ENCODE measurements at regions not wholly inside any gene's neighbourhood (a gene's known extent, or its start where the extent isn't known, plus 50 kb on each side); places are given as distances from the start of the nearest gene placed in this dataset.

DNA sequence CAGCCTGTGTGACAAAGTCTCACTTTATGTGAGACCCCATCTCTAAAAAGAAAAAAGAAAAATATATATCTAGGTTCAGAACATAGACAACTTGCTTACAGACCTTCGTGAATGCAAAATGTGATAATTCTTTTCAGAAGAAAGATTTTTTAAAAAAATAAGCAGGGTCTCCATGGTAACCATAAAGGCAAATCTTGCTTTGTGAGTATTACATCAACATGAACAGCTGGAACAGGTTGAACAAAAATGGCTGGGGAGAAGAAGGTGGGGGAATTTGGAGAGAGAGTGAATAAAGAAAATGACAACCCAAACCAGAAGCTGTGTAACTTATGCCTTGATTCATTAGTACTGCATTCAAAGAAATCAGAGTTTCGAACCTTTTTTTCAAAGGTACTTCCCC is 125.2 kb upstream of the RAP2B start:
- TF ChIP-seq, protein P1, sequence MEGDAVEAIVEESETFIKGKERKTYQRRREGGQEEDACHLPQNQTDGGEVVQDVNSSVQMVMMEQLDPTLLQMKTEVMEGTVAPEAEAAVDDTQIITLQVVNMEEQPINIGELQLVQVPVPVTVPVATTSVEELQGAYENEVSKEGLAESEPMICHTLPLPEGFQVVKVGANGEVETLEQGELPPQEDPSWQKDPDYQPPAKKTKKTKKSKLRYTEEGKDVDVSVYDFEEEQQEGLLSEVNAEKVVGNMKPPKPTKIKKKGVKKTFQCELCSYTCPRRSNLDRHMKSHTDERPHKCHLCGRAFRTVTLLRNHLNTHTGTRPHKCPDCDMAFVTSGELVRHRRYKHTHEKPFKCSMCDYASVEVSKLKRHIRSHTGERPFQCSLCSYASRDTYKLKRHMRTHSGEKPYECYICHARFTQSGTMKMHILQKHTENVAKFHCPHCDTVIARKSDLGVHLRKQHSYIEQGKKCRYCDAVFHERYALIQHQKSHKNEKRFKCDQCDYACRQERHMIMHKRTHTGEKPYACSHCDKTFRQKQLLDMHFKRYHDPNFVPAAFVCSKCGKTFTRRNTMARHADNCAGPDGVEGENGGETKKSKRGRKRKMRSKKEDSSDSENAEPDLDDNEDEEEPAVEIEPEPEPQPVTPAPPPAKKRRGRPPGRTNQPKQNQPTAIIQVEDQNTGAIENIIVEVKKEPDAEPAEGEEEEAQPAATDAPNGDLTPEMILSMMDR (IDR thresholded peaks at IDR 0.05; ENCODE audit: low read depth, low read length): no peak
- TF ChIP-seq EZH2phosphoT487 (IDR thresholded peaks at IDR 0.05; ENCODE audit: low read depth): no peak
